ENCODE measurements at regions not wholly inside any gene's neighbourhood (a gene's known extent, or its start where the extent isn't known, plus 50 kb on each side); places are given as distances from the start of the nearest gene placed in this dataset.
A peak's percentile ranks its signal among the peaks of the same experiment; 100 is the strongest.
"Not testable (repeated sequence)": the region's sequence is repeated elsewhere in the genome, so short reads cannot be mapped to it uniquely, and the experiment has no call there.

DNA sequence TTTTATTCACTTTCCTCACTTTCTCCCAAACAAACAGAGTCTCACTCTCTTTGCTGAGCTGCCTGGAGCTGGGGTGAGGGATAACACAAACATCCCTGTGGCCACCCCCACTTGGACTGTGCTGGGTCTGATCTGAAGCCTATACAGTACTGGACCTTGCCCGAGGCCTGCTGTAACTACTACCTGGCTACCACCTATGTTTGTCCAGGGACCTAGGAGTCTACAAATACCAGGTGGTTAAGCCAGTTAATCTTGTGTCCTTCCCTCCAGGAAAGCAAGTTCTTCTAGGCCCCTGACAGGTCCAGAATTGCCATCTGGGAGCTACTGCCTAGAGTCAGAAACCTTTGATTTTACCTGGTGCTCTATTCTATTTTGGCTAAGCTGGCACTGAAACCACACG, 87.3 kb downstream of the RTL3 start:
- no peak for DNase-seq (ENCODE audit: low spot score)
- TF ChIP-seq, protein P1, sequence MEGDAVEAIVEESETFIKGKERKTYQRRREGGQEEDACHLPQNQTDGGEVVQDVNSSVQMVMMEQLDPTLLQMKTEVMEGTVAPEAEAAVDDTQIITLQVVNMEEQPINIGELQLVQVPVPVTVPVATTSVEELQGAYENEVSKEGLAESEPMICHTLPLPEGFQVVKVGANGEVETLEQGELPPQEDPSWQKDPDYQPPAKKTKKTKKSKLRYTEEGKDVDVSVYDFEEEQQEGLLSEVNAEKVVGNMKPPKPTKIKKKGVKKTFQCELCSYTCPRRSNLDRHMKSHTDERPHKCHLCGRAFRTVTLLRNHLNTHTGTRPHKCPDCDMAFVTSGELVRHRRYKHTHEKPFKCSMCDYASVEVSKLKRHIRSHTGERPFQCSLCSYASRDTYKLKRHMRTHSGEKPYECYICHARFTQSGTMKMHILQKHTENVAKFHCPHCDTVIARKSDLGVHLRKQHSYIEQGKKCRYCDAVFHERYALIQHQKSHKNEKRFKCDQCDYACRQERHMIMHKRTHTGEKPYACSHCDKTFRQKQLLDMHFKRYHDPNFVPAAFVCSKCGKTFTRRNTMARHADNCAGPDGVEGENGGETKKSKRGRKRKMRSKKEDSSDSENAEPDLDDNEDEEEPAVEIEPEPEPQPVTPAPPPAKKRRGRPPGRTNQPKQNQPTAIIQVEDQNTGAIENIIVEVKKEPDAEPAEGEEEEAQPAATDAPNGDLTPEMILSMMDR (IDR thresholded peaks at IDR 0.05; ENCODE audit: extremely low read depth, insufficient read depth, missing control alignments): no peak
- in situ Hi-C loops (cut with MboI; ENCODE audit: low pct_unique_long_range_greater_than_20kb, low sequenced_read_pairs, unreplicated experiment): loop anchor here (25.0 kb wide), 1 partner anchor 490 kb away; no protein-coding TSS in a partner anchor

DNA sequence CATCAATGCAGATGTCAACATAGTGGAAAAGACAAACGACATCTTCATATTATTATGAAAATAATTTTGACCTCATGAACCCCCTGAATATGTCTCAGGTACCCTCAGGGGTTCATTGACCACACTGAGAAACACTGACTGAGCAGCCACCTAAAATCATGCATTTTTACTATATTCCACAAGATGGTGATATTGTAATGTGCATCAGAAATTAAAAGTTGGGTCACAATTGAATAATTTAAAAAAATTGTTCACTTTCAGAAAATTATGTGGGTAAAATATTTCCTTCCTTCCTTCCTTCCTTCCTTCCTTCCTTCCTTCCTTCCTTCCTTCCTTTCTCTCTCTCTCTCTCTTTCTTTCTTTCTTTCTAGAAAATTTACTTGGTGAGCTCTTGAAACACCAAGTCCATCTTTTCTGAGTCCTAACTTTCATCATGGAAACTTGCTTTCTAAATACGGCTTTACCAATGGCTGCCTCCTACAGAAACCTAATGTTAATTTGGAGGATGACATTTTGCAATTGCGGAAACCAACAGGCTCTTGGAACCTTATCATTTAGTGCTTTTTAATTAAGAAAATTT, 103.6 kb downstream of the RTL3 start:
- peak; percentile 8 for DNase-seq (ENCODE audit: low spot score)
- TF ChIP-seq, protein P1 (IDR thresholded peaks at IDR 0.05; ENCODE audit: extremely low read depth, insufficient read depth, missing control alignments): peak; percentile 55
- in situ Hi-C loops (cut with MboI; ENCODE audit: low pct_unique_long_range_greater_than_20kb, low sequenced_read_pairs, unreplicated experiment): loop anchor here (25.0 kb wide), 1 partner anchor 507 kb away; no protein-coding TSS in a partner anchor

DNA sequence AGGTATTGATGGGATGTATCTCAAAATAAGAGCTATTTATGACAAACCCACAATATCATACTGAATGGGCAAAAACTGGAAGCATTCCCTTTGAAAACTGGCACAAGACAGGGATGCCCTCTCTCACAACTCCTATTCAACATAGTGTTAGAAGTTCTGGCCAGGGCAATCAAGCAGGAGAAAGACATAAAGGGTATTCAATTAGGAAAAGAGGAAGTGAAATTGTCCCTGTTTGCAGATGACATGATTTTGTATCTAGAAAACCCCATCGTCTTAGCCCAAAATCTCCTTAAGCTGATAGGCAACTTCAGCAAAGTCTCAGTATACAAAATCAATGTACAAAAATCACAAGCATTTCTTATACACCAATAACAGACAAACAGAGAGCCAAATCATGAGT, 106.5 kb downstream of the RTL3 start:
- DNase-seq (ENCODE audit: low spot score): not testable (repeated sequence)
- in situ Hi-C loops (cut with MboI; ENCODE audit: low pct_unique_long_range_greater_than_20kb, low sequenced_read_pairs, unreplicated experiment): loop anchor here (25.0 kb wide), 1 partner anchor 510 kb away; no protein-coding TSS in a partner anchor

- DNase-seq (ENCODE audit: low spot score): no peak
- in situ Hi-C loops (cut with MboI; ENCODE audit: low pct_unique_long_range_greater_than_20kb, low sequenced_read_pairs, unreplicated experiment): no loop called here
- TF ChIP-seq, protein P1 (IDR thresholded peaks at IDR 0.05; ENCODE audit: extremely low read depth, insufficient read depth, missing control alignments): no peak
These were observed 111.1 kb downstream of the RTL3 start for GRCh38 chrX:78548012-78548411.

GRCh38 chrX:78545233-78545632, 113.9 kb downstream of the RTL3 start:
- TF ChIP-seq, protein P1 (IDR thresholded peaks at IDR 0.05; ENCODE audit: extremely low read depth, insufficient read depth, missing control alignments): no peak
- in situ Hi-C loops (cut with MboI; ENCODE audit: low pct_unique_long_range_greater_than_20kb, low sequenced_read_pairs, unreplicated experiment): no loop called here

DNA sequence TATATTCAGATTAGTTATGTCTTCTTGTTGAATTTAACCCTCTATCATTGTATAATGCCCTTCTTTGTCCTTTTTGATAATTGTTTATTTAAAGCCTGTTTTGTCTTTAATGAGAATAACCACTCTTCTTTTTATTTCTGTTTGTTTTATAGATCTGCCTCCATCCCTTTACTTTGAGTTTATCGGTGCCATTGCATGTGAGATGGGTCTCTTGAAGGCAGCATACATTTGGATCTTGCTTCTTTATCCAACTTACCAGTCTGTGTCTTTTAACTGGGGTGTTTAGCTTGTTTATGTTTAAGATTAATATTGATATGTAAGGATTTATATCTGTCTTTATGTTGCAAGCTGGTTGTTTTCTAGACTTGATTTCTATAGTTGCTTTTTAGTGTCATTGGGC, 115.8 kb downstream of the RTL3 start:
- in situ Hi-C loops (cut with MboI; ENCODE audit: low pct_unique_long_range_greater_than_20kb, low sequenced_read_pairs, unreplicated experiment): no loop called here
- no peak for DNase-seq (ENCODE audit: low spot score)
- TF ChIP-seq, protein P1 (IDR thresholded peaks at IDR 0.05; ENCODE audit: extremely low read depth, insufficient read depth, missing control alignments): no peak

More at GRCh38 chrX:78545233-78545632, 113.9 kb downstream of the RTL3 start:
- no peak for DNase-seq (ENCODE audit: low spot score)

DNA sequence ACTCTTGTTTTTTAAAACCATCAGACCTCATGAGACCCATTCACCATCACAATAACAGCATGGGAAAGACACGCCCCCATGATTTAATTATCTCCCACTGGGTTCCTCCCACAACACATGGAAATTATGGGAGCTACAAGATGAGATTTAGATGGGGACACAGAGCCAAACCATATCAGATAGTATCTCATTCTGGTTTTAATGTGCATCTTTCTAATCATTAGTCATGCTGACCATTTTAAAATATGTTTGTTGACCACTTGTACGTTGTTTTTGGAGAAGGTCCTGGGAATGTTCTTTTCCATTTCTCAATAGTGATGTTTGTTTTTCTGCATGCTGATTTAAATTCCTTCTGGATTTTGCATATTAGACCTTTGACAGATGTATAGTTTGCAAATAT, 119.0 kb downstream of the RTL3 start:
- TF ChIP-seq, protein P1 (IDR thresholded peaks at IDR 0.05; ENCODE audit: extremely low read depth, insufficient read depth, missing control alignments): no peak
- in situ Hi-C loops (cut with MboI; ENCODE audit: low pct_unique_long_range_greater_than_20kb, low sequenced_read_pairs, unreplicated experiment): no loop called here

More for the DNA sequence above, 119.0 kb downstream of the RTL3 start:
- no peak for DNase-seq (ENCODE audit: low spot score)

Measured in GM13977 (cell line).